ENCODE measurements at regions not wholly inside any gene's neighbourhood (a gene's known extent, or its start where the extent isn't known, plus 50 kb on each side); places are given as distances from the start of the nearest gene placed in this dataset.

DNA sequence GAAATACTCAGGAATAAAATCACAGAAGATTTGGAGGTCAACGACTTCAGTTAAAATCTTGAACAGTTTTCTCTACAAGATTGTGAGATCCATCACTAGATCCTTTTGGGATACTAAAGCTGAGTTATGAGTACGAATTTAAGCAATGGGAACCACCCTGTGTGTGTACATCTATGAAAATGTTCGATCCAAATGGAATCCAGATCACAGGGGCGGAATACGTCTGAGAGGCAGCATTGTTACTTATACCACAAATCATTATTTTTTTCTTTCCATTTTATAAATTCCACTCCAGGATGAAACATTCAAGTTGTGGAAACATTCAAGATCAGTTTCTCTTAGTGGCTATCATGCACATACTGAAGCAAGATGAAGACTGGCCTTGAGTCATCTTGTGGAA lies 239.3 kb upstream of the PAPPA start:
- TF ChIP-seq CTCF (IDR thresholded peaks at IDR 0.05) = no peak
- no peak for TF ChIP-seq EP300 (IDR thresholded peaks at IDR 0.05)
- TF ChIP-seq POLR2AphosphoS5 (IDR thresholded peaks at IDR 0.05) = no peak
